Heart right ventricle (tissue), 16 donors: ENCODE measurements at regions not wholly inside any gene's neighbourhood (a gene's known extent, or its start where the extent isn't known, plus 50 kb on each side); places are given as distances from the start of the nearest gene placed in this dataset.

Experiments used
- ATAC-seq, 8 donors: fragments of 200-7000 bp; cut with Tn5 transposase; one replicate each; pipeline ENCODE4 v1.9.1; 2020; ENCODE audit warnings: mild to moderate bottlenecking in 8 of 8, moderate library complexity in 8 of 8, moderate number of reproducible peaks in 1 of 8
- DNase-seq, 2 donors: peaks; one replicate each; pipeline ENCODE4 v3.0.0-alpha.2; 2020
- H3K27ac ChIP-seq, 10 donors: fragments of 200-600 bp; sonication (generic) in 2 of 10; one replicate each; pipeline versions ENCODE4 v1.5.0 to v1.8.0; 2020 to 2022; ENCODE audit warnings: mild to moderate bottlenecking in 3 of 10
- H3K27me3 ChIP-seq, 7 donors: fragments of 200-600 bp; one replicate each; pipeline ENCODE4 v1.8.0; 2021 to 2022; ENCODE audit warnings: mild to moderate bottlenecking in 2 of 7
- H3K36me3 ChIP-seq, 9 donors: fragments of 200-600 bp; sonication (generic) in 1 of 9; one replicate each; pipeline versions ENCODE4 v1.5.0 to v1.8.0; 2020 to 2022; ENCODE audit warnings: mild to moderate bottlenecking in 2 of 9
- H3K4me1 ChIP-seq, 9 donors: fragments of 200-600 bp; sonication (generic) in 1 of 9; one replicate each; pipeline versions ENCODE4 v1.5.0 to v1.8.0; 2020 to 2022; ENCODE audit warnings: mild to moderate bottlenecking in 4 of 9
- H3K4me3 ChIP-seq, 10 donors: fragments of 200-600 bp; sonication (generic) in 2 of 10; one replicate each; pipeline versions ENCODE4 v1.5.0 to v1.8.0; 2020 to 2022; ENCODE audit warnings: mild to moderate bottlenecking in 7 of 10, moderate library complexity in 2 of 10
- H3K9me3 ChIP-seq, 11 donors: fragments of 200-600 bp in 10 of 11; sonication (generic) in 2 of 11; one replicate each; pipeline versions ENCODE4 v1.5.0 to v1.8.0; 2013 to 2022; ENCODE audit warnings: mild to moderate bottlenecking in 2 of 11, control low read depth in 1 of 11, moderate library complexity in 1 of 11
- WGBS, 2 donors: extraction: QIAGEN DNeasy Blood & Tissue Kit; methylation state at CpG; one replicate each; pipeline ENCODE4 v1.1.7; 2013; ENCODE audit warnings: inconsistent platforms in 1 of 2; 5-methylcytosine and 5-hydroxymethylcytosine counted together
- intact Hi-C, 10 donors: fragments of 100-400 bp; cut with DNase I; formaldehyde crosslinking; loops; one replicate each; pipeline versions ENCODE4 v1.11.1 to v1.14.2; 2022
- TF ChIP-seq, protein P1 (sequence below), 9 donors: fragments of 200-600 bp; sonication (generic) in 2 of 9; IDR thresholded peaks; one replicate each; pipeline versions ENCODE4 v1.5.0 to v1.8.0; 2021 to 2022; ENCODE audit warnings: antibody characterized with exemption in 9 of 9, mild to moderate bottlenecking in 5 of 9, moderate library complexity in 1 of 9
- donor health status: Arrhythmogenic right ventricular cardiomyopathy.
- donor health status: ischemic (EF 13 %, LVEDD 7.1; RV severe dilation, severe dysfunction).
- donor health status: healthy with polysubstance abuse.
- donor health status: DM: no; HTN: yes; CAD: no.
- donor health status: DM: no; HTN: no; CAD: no.
- donor health status: ischemic (EF 25% LVEDD 6.9; RV normal size, moderate dysfunction).
- donor health status: ischemic (EF 25% LVEDD 5.7; RV mildly dilated, moderate dysfunction).
- donor health status: healthy.
- donor health status: DM: yes; HTN: yes; CAD: no.
- donor health status: Ischemic cardiomyopathy.
- donor health status: ischemic (EF 35%, LVEDD 5.7; RV mildly dilated, moderate dysfunction).
- donor health status: nonischemic (EF 11% LVEDD 7.7; RV severe dilation, severe dysfunction).
- donor health status: DM: yes; HTN: yes; CAD: no.
- donor health status: PGD.
- donor health status: ischemic (EF 29% LVEDD 5.4; RV normal size, mild dysfunction).
- donor health status: nonischemic (EF 23%, LVEDD 6.1; RV moderate dilation, normal function).

GRCh38 chr6:146886587-146887446 is 288.0 kb downstream of the ADGB start:
- no peaks in the 10 kb centered on the region for H3K36me3 ChIP-seq
- ATAC-seq (no peak), DNase-seq (no peak)
- H3K4me3 ChIP-seq = no peak overlapping the region
- intact Hi-C loops = no loop called here
- peaks cover 0 to 2% (median 0%) of the 10 kb centered on the region in 9 donors for H3K4me1 ChIP-seq
- TF ChIP-seq, protein P1, sequence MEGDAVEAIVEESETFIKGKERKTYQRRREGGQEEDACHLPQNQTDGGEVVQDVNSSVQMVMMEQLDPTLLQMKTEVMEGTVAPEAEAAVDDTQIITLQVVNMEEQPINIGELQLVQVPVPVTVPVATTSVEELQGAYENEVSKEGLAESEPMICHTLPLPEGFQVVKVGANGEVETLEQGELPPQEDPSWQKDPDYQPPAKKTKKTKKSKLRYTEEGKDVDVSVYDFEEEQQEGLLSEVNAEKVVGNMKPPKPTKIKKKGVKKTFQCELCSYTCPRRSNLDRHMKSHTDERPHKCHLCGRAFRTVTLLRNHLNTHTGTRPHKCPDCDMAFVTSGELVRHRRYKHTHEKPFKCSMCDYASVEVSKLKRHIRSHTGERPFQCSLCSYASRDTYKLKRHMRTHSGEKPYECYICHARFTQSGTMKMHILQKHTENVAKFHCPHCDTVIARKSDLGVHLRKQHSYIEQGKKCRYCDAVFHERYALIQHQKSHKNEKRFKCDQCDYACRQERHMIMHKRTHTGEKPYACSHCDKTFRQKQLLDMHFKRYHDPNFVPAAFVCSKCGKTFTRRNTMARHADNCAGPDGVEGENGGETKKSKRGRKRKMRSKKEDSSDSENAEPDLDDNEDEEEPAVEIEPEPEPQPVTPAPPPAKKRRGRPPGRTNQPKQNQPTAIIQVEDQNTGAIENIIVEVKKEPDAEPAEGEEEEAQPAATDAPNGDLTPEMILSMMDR (IDR thresholded peaks at IDR 0.05) = no peak
- H3K27me3 ChIP-seq = no peaks in the 10 kb centered on the region
- no peaks in the 10 kb centered on the region for H3K9me3 ChIP-seq
- WGBS, 2 donors = 89 to 96% methylated on average over 5 of the region's 5 CpGs
- H3K27ac ChIP-seq = no peak overlapping the region

GRCh38 chr6:146887447-146888077 is 288.8 kb downstream of the ADGB start:
- Histone ChIP-seq H3K36me3 (no peaks in the 10 kb centered on the region), H3K4me1 (peaks cover 0 to 9% (median 0%) of the 10 kb centered on the region in 9 donors), H3K27me3 (no peaks in the 10 kb centered on the region), H3K27ac (no peak overlapping the region), H3K9me3 (no peaks in the 10 kb centered on the region), H3K4me3 (no peak overlapping the region)
- DNase-seq = no peak
- intact Hi-C loops = no loop called here
- WGBS, 2 donors = 88 to 91% methylated on average over 7 of the region's 7 CpGs
- TF ChIP-seq, protein P1 (IDR thresholded peaks at IDR 0.05) = no peak
- ATAC-seq = no peak

DNA sequence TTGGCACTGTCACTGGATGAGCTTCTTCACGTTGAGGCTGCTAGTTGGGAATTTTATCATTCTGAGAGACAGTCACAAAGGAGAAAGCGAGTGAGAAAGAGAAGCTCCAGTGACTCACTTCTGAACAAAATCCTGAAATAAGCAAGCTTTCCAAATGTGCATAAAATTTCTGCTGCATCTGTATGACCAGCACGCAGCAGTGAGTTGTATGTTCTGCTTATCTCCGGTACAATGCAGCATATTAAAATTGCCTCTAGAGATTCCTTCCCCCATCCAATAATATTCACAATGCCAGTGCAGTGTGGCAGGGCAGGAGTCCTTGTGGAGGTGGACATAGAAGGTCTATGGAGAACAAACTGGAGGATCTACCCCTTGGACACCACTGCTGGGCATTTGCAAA is 290.5 kb downstream of the ADGB start:
- no peak for ATAC-seq
- no peak overlapping the region for H3K4me3 ChIP-seq
- TF ChIP-seq, protein P1 (IDR thresholded peaks at IDR 0.05) = no peak

GRCh38 chr6:146890172-146890571 is 291.4 kb downstream of the ADGB start:
- peaks cover 0 to 18% (median 0%) of the 10 kb centered on the region in 9 donors for H3K4me1 ChIP-seq
- TF ChIP-seq, protein P1 (IDR thresholded peaks at IDR 0.05) = no peak
- H3K27me3 ChIP-seq = no peaks in the 10 kb centered on the region
- H3K36me3 ChIP-seq = no peaks in the 10 kb centered on the region
- 89 to 91% methylated on average over 3 of the region's 3 CpGs for WGBS, 2 donors
- no peak overlapping the region for H3K27ac ChIP-seq
- DNase-seq = no peak
- no peak for ATAC-seq
- intact Hi-C loops = no loop called here
- no peak overlapping the region for H3K4me3 ChIP-seq
- H3K9me3 ChIP-seq = no peaks in the 10 kb centered on the region

More for the DNA sequence above, 290.5 kb downstream of the ADGB start:
- Histone ChIP-seq H3K4me1 (peaks cover 0 to 18% (median 0%) of the 10 kb centered on the region in 9 donors), H3K27me3 (no peaks in the 10 kb centered on the region), H3K27ac (no peak overlapping the region), H3K9me3 (no peaks in the 10 kb centered on the region), H3K36me3 (no peaks in the 10 kb centered on the region)
- 76 to 77% methylated on average over 4 of the region's 4 CpGs for WGBS, 2 donors
- intact Hi-C loops = no loop called here
- DNase-seq = no peak
